GM13977 (cell line): ENCODE measurements at regions not wholly inside any gene's neighbourhood (a gene's known extent, or its start where the extent isn't known, plus 50 kb on each side); places are given as distances from the start of the nearest gene placed in this dataset.

Experiments
- DNase-seq: peaks from one replicate; pipeline ENCODE4 v3.0.0; 2012; ENCODE audit warnings: low spot score
- CTCF ChIP-seq: IDR thresholded peaks from 2 replicates; pipeline ENCODE4 v1.5.1; 2012; ENCODE audit warnings: mild to moderate bottlenecking, control low read depth; ENCODE audit not compliant: insufficient read depth; ENCODE audit errors: extremely low read depth, missing control alignments
- in situ Hi-C: fragments of 300-500 bp; cut with MboI; formaldehyde crosslinking; loops from one replicate; pipeline ENCODE4 v1.12.0; 2022; ENCODE audit warnings: low sequenced_read_pairs, low pct_unique_long_range_greater_than_20kb, mixed read lengths, inconsistent platforms; ENCODE audit not compliant: unreplicated experiment

GRCh38 chr14:42378274-42378673 is 771.6 kb downstream of the LRFN5 start:
- DNase-seq: no peak
- no peak for TF ChIP-seq CTCF
- in situ Hi-C loops: no loop called here

- in situ Hi-C loops: no loop called here
- no peak for DNase-seq
- TF ChIP-seq CTCF: no peak
These were observed 767.7 kb downstream of the LRFN5 start for GRCh38 chr14:42374332-42374731.

GRCh38 chr14:42370056-42370455 is 763.4 kb downstream of the LRFN5 start:
- no peak for TF ChIP-seq CTCF
- in situ Hi-C loops: no loop called here

GRCh38 chr14:42368234-42368633 is 761.6 kb downstream of the LRFN5 start:
- DNase-seq: no peak
- TF ChIP-seq CTCF: no peak
- in situ Hi-C loops: no loop called here

More at GRCh38 chr14:42370056-42370455, 763.4 kb downstream of the LRFN5 start:
- no peak for DNase-seq

GRCh38 chr14:42353315-42353714 is 746.6 kb downstream of the LRFN5 start:
- in situ Hi-C loops: no loop called here
- DNase-seq: no peak
- TF ChIP-seq CTCF: no peak

GRCh38 chr14:42335918-42336317 is 729.2 kb downstream of the LRFN5 start:
- DNase-seq: no peak
- TF ChIP-seq CTCF: no peak
- in situ Hi-C loops: no loop called here

GRCh38 chr14:42334931-42335330 is 728.3 kb downstream of the LRFN5 start:
- no peak for DNase-seq
- TF ChIP-seq CTCF: no peak
- in situ Hi-C loops: no loop called here
